ENCODE measurements at regions not wholly inside any gene's neighbourhood (a gene's known extent, or its start where the extent isn't known, plus 50 kb on each side); places are given as distances from the start of the nearest gene placed in this dataset.

DNA sequence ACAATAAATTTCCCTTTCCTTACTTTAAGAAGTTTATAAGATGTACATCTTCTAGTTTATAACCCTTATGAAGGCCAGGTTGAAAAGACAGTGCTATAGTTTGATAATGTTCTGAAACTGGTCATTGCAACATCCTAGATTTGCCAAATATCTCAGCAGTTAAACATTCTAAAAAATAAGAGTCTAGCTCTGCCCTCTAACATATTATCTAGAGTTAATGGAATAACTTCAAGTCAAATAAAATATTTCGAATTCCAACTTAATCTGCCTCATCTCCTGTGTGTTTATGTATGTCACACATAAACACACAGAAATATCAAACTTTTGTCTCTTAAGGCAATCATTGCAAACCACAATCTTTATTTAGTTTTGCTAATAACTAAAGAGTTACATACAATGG is 796.6 kb downstream of the TLE1 start:
- no peaks in the 10 kb centered on the region for H3K9me3 ChIP-seq (ENCODE audit: low read length)
- H3K4me1 ChIP-seq (ENCODE audit: insufficient read depth, low read length), result peaks cover 10% of the 10 kb centered on the region
- H3K27me3 ChIP-seq (ENCODE audit: insufficient read depth, low read length), result no peaks in the 10 kb centered on the region
- H2AFZ ChIP-seq (ENCODE audit: low read depth, low read length), result no peak overlapping the region
- H3K4me3 ChIP-seq (ENCODE audit: low read length), result no peak overlapping the region
- H3K36me3 ChIP-seq (ENCODE audit: insufficient read depth, low read length), result no peaks in the 10 kb centered on the region

GRCh38 chr9:80890124-80890523 is 799.2 kb downstream of the TLE1 start:
- Histone ChIP-seq H2AFZ (ENCODE audit: low read depth, low read length) (no peak overlapping the region), H3K36me3 (ENCODE audit: insufficient read depth, low read length) (no peaks in the 10 kb centered on the region), H3K4me3 (ENCODE audit: low read length) (no peak overlapping the region), H3K9me3 (ENCODE audit: low read length) (no peaks in the 10 kb centered on the region), H3K4me1 (ENCODE audit: insufficient read depth, low read length) (peaks cover 10% of the 10 kb centered on the region), H3K27me3 (ENCODE audit: insufficient read depth, low read length) (no peaks in the 10 kb centered on the region)

DNA sequence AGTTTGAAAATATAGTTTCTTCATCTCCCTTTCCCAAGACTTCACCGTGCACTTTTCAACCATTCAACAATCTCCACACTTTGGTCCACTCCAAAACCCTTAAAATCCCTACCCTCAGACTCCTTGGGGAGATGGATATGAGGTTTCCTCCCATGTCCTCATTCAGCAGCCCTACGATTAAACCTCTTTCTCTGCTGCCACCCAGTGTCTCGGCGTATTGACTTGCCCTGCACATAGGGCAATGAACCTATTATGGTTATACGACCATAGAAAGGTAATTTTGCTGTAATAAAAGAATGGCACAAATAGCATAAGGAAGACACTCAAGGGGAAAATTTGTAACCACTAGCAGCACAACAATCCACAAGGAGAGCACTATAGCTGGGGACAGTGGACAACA is 803.5 kb downstream of the TLE1 start:
- Histone ChIP-seq H3K4me1 (ENCODE audit: insufficient read depth, low read length) (peaks cover 26% of the 10 kb centered on the region), H3K36me3 (ENCODE audit: insufficient read depth, low read length) (no peaks in the 10 kb centered on the region), H2AFZ (ENCODE audit: low read depth, low read length) (no peak overlapping the region), H3K4me3 (ENCODE audit: low read length) (no peak overlapping the region), H3K27me3 (ENCODE audit: insufficient read depth, low read length) (no peaks in the 10 kb centered on the region), H3K9me3 (ENCODE audit: low read length) (no peaks in the 10 kb centered on the region)

DNA sequence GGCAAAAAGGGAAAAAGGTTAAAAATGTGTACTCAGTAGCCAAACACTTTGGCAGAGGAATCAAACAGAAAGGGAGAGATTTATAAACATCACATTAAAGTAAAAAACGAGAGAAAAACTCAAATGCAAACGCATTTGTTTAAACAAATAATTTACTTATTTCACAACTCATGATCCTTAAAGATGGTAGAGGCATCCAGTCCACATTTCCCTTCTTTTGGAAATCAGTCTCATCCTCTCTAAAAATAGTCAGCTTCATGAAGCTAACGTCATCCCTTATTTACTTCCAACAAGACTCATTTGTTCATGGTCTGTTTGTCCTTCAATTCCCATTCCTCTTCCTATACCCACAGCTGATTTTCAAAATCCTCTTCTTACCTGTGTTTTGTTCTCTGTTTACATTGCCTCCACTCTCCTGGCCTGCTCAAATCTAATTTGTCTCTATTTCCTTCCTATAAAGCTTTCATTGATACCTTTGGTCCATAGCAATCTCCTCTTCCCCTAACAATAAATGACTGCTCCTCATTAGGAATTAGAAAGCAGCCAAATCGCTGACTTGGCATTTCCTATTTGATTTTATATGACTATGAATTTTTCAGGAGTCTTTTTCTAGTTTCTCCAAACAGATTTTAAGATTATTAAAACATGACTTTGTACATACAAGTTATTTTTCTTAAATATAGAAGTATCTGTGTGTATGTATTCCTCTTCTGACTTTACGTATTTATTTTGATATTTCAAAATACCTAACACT is 805.3 kb downstream of the TLE1 start:
- no peak overlapping the region for H3K4me3 ChIP-seq (ENCODE audit: low read length)
- H3K36me3 ChIP-seq (ENCODE audit: insufficient read depth, low read length), result no peaks in the 10 kb centered on the region
- H3K4me1 ChIP-seq (ENCODE audit: insufficient read depth, low read length), result peaks cover 16% of the 10 kb centered on the region
- no peaks in the 10 kb centered on the region for H3K27me3 ChIP-seq (ENCODE audit: insufficient read depth, low read length)
- H3K9me3 ChIP-seq (ENCODE audit: low read length), result no peaks in the 10 kb centered on the region
- H2AFZ ChIP-seq (ENCODE audit: low read depth, low read length), result no peak overlapping the region

GRCh38 chr9:80883426-80883825 is 805.9 kb downstream of the TLE1 start:
- Histone ChIP-seq H3K9me3 (ENCODE audit: low read length) (no peaks in the 10 kb centered on the region), H3K4me3 (ENCODE audit: low read length) (no peak overlapping the region), H3K4me1 (ENCODE audit: insufficient read depth, low read length) (peaks cover 16% of the 10 kb centered on the region), H2AFZ (ENCODE audit: low read depth, low read length) (no peak overlapping the region), H3K36me3 (ENCODE audit: insufficient read depth, low read length) (no peaks in the 10 kb centered on the region), H3K27me3 (ENCODE audit: insufficient read depth, low read length) (no peaks in the 10 kb centered on the region)

DNA sequence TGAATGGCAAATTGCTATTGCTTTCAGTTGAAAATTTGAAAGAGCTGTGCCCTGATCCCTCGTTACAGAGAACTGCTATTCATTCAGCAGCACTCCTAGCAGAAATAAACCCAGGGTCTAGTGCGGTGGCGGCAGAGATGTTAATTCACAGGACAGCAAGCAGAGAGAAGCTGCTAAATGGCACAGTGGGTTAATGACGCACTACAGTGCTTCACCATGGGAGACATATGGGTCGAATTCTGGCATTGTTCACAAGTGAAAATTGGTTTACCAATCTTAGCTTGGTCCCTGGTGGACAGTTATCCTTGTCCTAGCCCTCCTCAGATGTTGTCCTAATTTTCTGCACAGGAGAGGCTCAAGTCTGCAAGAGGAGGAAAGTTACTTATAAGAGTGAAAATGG is 807.4 kb downstream of the TLE1 start:
- Histone ChIP-seq H3K27me3 (ENCODE audit: insufficient read depth, low read length) (no peaks in the 10 kb centered on the region), H3K4me1 (ENCODE audit: insufficient read depth, low read length) (peaks cover 16% of the 10 kb centered on the region), H2AFZ (ENCODE audit: low read depth, low read length) (peak overlapping the region; percentile 37), H3K36me3 (ENCODE audit: insufficient read depth, low read length) (no peaks in the 10 kb centered on the region), H3K4me3 (ENCODE audit: low read length) (no peak overlapping the region), H3K9me3 (ENCODE audit: low read length) (no peaks in the 10 kb centered on the region)

- Histone ChIP-seq H3K36me3 (ENCODE audit: insufficient read depth, low read length) (no peaks in the 10 kb centered on the region), H3K27me3 (ENCODE audit: insufficient read depth, low read length) (no peaks in the 10 kb centered on the region), H3K4me3 (ENCODE audit: low read length) (no peak overlapping the region), H3K9me3 (ENCODE audit: low read length) (no peaks in the 10 kb centered on the region), H3K4me1 (ENCODE audit: insufficient read depth, low read length) (peaks cover 16% of the 10 kb centered on the region), H2AFZ (ENCODE audit: low read depth, low read length) (peak overlapping the region; percentile 9)
These were observed 808.0 kb downstream of the TLE1 start for GRCh38 chr9:80881320-80881719.

DNA sequence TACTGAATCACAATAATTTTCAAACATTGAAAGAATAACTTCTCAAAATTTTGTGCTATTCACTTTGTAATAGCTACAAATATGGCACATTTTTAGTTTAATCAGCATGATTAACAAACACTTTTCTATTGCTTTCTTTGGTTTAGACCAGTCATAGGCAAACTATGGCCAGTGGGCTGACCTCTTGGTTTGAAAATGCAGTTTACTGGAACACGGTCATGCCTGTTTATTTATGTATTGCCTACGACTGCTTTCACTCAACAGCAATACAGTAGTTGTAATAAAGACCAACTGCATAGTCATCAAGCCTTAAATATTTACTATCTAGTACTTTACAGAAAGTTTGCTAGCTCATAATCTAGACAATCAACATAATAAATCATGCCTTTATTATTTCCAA is 810.8 kb downstream of the TLE1 start:
- Histone ChIP-seq H2AFZ (ENCODE audit: low read depth, low read length) (no peak overlapping the region), H3K4me3 (ENCODE audit: low read length) (no peak overlapping the region), H3K27me3 (ENCODE audit: insufficient read depth, low read length) (no peaks in the 10 kb centered on the region), H3K9me3 (ENCODE audit: low read length) (no peaks in the 10 kb centered on the region), H3K36me3 (ENCODE audit: insufficient read depth, low read length) (no peaks in the 10 kb centered on the region), H3K4me1 (ENCODE audit: insufficient read depth, low read length) (peaks cover 16% of the 10 kb centered on the region)

GRCh38 chr9:80875947-80876346 is 813.4 kb downstream of the TLE1 start:
- H3K27me3 ChIP-seq (ENCODE audit: insufficient read depth, low read length), result no peaks in the 10 kb centered on the region
- H2AFZ ChIP-seq (ENCODE audit: low read depth, low read length), result no peak overlapping the region
- H3K4me1 ChIP-seq (ENCODE audit: insufficient read depth, low read length), result peaks cover under 1% of the 10 kb centered on the region
- no peaks in the 10 kb centered on the region for H3K36me3 ChIP-seq (ENCODE audit: insufficient read depth, low read length)
- no peak overlapping the region for H3K4me3 ChIP-seq (ENCODE audit: low read length)
- H3K9me3 ChIP-seq (ENCODE audit: low read length), result no peaks in the 10 kb centered on the region

DNA sequence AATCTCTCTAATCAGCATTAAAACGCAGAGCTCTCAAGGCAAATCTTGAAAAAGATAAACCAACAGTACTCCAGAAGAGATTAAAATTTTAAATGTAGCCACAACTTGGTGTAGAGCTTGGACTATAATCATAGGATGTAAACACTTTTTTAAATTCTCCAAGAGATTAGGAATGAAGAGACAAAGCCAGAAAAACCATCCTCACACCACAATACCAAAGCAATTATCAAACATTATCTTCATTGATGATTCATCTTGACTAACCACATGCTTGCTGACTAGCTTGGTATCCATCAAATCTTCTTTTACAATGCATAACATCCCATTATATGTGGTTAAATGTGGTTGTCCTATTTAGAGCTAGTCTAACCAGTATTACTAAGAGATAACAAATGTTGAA is 815.1 kb downstream of the TLE1 start:
- H3K4me1 ChIP-seq (ENCODE audit: insufficient read depth, low read length), result no peaks in the 10 kb centered on the region
- no peaks in the 10 kb centered on the region for H3K27me3 ChIP-seq (ENCODE audit: insufficient read depth, low read length)
- no peak overlapping the region for H3K4me3 ChIP-seq (ENCODE audit: low read length)
- no peak overlapping the region for H2AFZ ChIP-seq (ENCODE audit: low read depth, low read length)
- no peaks in the 10 kb centered on the region for H3K9me3 ChIP-seq (ENCODE audit: low read length)
- no peaks in the 10 kb centered on the region for H3K36me3 ChIP-seq (ENCODE audit: insufficient read depth, low read length)

GRCh38 chr9:80873861-80874260 is 815.5 kb downstream of the TLE1 start:
- Histone ChIP-seq H3K9me3 (ENCODE audit: low read length) (no peaks in the 10 kb centered on the region), H3K36me3 (ENCODE audit: insufficient read depth, low read length) (no peaks in the 10 kb centered on the region), H2AFZ (ENCODE audit: low read depth, low read length) (no peak overlapping the region), H3K4me3 (ENCODE audit: low read length) (no peak overlapping the region), H3K27me3 (ENCODE audit: insufficient read depth, low read length) (no peaks in the 10 kb centered on the region), H3K4me1 (ENCODE audit: insufficient read depth, low read length) (no peaks in the 10 kb centered on the region)

GRCh38 chr9:80871596-80871995 is 817.8 kb downstream of the TLE1 start:
- no peaks in the 10 kb centered on the region for H3K9me3 ChIP-seq (ENCODE audit: low read length)
- no peak overlapping the region for H2AFZ ChIP-seq (ENCODE audit: low read depth, low read length)
- no peak overlapping the region for H3K4me3 ChIP-seq (ENCODE audit: low read length)
- no peaks in the 10 kb centered on the region for H3K4me1 ChIP-seq (ENCODE audit: insufficient read depth, low read length)
- no peaks in the 10 kb centered on the region for H3K27me3 ChIP-seq (ENCODE audit: insufficient read depth, low read length)
- no peaks in the 10 kb centered on the region for H3K36me3 ChIP-seq (ENCODE audit: insufficient read depth, low read length)

GRCh38 chr9:80867731-80868130 is 821.6 kb downstream of the TLE1 start:
- Histone ChIP-seq H3K36me3 (ENCODE audit: insufficient read depth, low read length) (no peaks in the 10 kb centered on the region), H2AFZ (ENCODE audit: low read depth, low read length) (no peak overlapping the region), H3K4me3 (ENCODE audit: low read length) (no peak overlapping the region), H3K27me3 (ENCODE audit: insufficient read depth, low read length) (no peaks in the 10 kb centered on the region), H3K9me3 (ENCODE audit: low read length) (no peaks in the 10 kb centered on the region), H3K4me1 (ENCODE audit: insufficient read depth, low read length) (no peaks in the 10 kb centered on the region)

DNA sequence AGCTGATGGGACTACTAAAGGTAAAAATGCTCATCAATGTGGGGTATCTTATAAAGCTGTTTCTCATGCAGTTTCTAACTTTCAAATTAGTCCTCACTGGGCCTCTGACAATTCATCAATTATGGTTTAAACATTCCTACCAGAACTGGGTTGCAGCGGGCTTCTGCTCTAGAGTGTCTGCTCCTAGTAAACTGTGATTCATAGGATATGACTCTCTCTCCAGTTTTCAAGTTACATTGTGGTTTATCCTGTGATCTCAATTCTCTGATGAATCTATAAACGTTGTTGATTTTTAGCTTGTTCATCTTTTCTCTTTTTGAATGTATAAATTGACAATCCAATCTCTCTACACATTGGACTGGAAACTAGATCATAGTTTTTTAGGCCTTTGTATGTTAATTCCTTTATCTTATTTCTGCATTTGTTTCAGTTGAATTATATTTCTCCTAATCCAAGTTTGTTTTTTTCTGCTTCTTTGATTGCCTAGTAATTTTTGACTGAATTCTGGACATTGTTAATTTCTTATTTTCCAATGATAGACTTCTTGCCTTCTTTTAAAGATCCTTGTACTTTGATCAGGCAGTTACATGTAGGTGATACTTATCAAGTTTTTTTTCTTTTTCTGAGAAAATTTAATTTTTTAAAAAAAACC is 822.6 kb downstream of the TLE1 start:
- no peaks in the 10 kb centered on the region for H3K27me3 ChIP-seq (ENCODE audit: insufficient read depth, low read length)
- no peak overlapping the region for H3K4me3 ChIP-seq (ENCODE audit: low read length)
- no peaks in the 10 kb centered on the region for H3K4me1 ChIP-seq (ENCODE audit: insufficient read depth, low read length)
- H3K36me3 ChIP-seq (ENCODE audit: insufficient read depth, low read length), result no peaks in the 10 kb centered on the region
- H3K9me3 ChIP-seq (ENCODE audit: low read length), result no peaks in the 10 kb centered on the region
- H2AFZ ChIP-seq (ENCODE audit: low read depth, low read length), result no peak overlapping the region

All from neuron (in vitro differentiated cells).